ENCODE measurements at regions not wholly inside any gene's neighbourhood (a gene's known extent, or its start where the extent isn't known, plus 50 kb on each side); places are given as distances from the start of the nearest gene placed in this dataset.

- no peak overlapping the region for H3K4me2 ChIP-seq (ENCODE audit: low read depth, low read length)
- in situ Hi-C loops (cut with HindIII; ENCODE audit: extremely low pct_ligation_motif_present, low pct_unique_long_range_greater_than_20kb) (no loop called here), intact Hi-C loops (cut with micrococcal nuclease; ENCODE audit: unreplicated experiment) (no loop called here)
- H4K20me1 ChIP-seq (ENCODE audit: insufficient read depth, low read length) = no peaks in the 10 kb centered on the region
- H3K27me3 ChIP-seq (ENCODE audit: control insufficient read depth in 1 of 2, insufficient read depth in 2 of 2, low read length in 2 of 2) = no peaks in the 10 kb centered on the region
- no peak for FAIRE-seq
- H3K4me3 ChIP-seq (replicated peaks in 1 of 3; ENCODE audit: insufficient read depth in 1 of 3, low read depth in 2 of 3, low read length in 3 of 3) = no peak overlapping the region
- WGBS (ENCODE audit: low lambda C conversion rate) = 95% methylated on average over 5 of the region's 9 CpGs
- CTCF ChIA-PET (ENCODE audit: low intra/inter-chr PET ratio, low total read pairs) = no interaction called here
- H3K79me2 ChIP-seq (ENCODE audit: insufficient read depth, low read length) = no peaks in the 10 kb centered on the region
- DNase-seq (ENCODE audit: low spot score) = no peak
- no peak for TF ChIP-seq ZNF644 (CRISPR knock-in tag; IDR thresholded peaks at IDR 0.05; ENCODE audit: low read depth)
- H3K27ac ChIP-seq (ENCODE audit: extremely low read length, insufficient read depth, low read length) = no peak overlapping the region
- H2AFZ ChIP-seq (ENCODE audit: low read length) = no peak overlapping the region
- ATAC-seq = no peak
- no peak overlapping the region for H3K9ac ChIP-seq (ENCODE audit: insufficient read depth, low read depth, low read length)
- BruUV-seq (replicated peaks) = no TSS peak
- H3K36me3 ChIP-seq (replicated peaks in 1 of 2; ENCODE audit: control insufficient read depth in 1 of 2, insufficient read depth in 2 of 2, low read length in 2 of 2) = no peaks in the 10 kb centered on the region
- H3K4me1 ChIP-seq (ENCODE audit: insufficient read depth, low read length) = peaks cover 38% of the 10 kb centered on the region
- no peaks in the 10 kb centered on the region for H3K9me3 ChIP-seq (ENCODE audit: low read length)
- POLR2A ChIA-PET = interaction anchor here (2.0 kb wide), 1 partner anchor 28 kb away, joined by 12 read pairs; no protein-coding TSS in a partner anchor
Observed at GRCh38 chr5:135235551-135236227, 163.3 kb downstream of the MACROH2A1 start.

- peak overlapping the region; percentile 49 for H3K4me2 ChIP-seq (ENCODE audit: low read depth, low read length)
- H4K20me1 ChIP-seq (ENCODE audit: insufficient read depth, low read length) = no peaks in the 10 kb centered on the region
- peak overlapping the region in 1 of 3 experiments; percentile 15; a peak in 1 of 6 replicates for H3K4me3 ChIP-seq (replicated peaks in 1 of 3; ENCODE audit: insufficient read depth in 1 of 3, low read depth in 2 of 3, low read length in 3 of 3)
- H3K79me2 ChIP-seq (ENCODE audit: insufficient read depth, low read length) = no peaks in the 10 kb centered on the region
- H3K9me3 ChIP-seq (ENCODE audit: low read length) = no peaks in the 10 kb centered on the region
- H3K27ac ChIP-seq (ENCODE audit: extremely low read length, insufficient read depth, low read length) = peak overlapping the region; percentile 39
- FAIRE-seq (no peak), DNase-seq (ENCODE audit: low spot score) (no peak), ATAC-seq (no peak)
- H3K36me3 ChIP-seq (replicated peaks in 1 of 2; ENCODE audit: control insufficient read depth in 1 of 2, insufficient read depth in 2 of 2, low read length in 2 of 2) = no peaks in the 10 kb centered on the region
- no peak overlapping the region for H2AFZ ChIP-seq (ENCODE audit: low read length)
- no TSS peak for BruUV-seq (replicated peaks)
- intact Hi-C loops (cut with micrococcal nuclease; ENCODE audit: unreplicated experiment) = no loop called here
- in situ Hi-C loops (cut with HindIII; ENCODE audit: extremely low pct_ligation_motif_present, low pct_unique_long_range_greater_than_20kb) = no loop called here
- CTCF ChIA-PET (ENCODE audit: low intra/inter-chr PET ratio, low total read pairs) = no interaction called here
- no peak overlapping the region for H3K9ac ChIP-seq (ENCODE audit: insufficient read depth, low read depth, low read length)
- WGBS (ENCODE audit: low lambda C conversion rate) = 90% methylated on average over 9 of the region's 9 CpGs
- H3K4me1 ChIP-seq (ENCODE audit: insufficient read depth, low read length) = peaks cover 47% of the 10 kb centered on the region
- POLR2A ChIA-PET = interaction anchor here (0.6 to 2.0 kb wide), 3 partner anchors 12 to 70 kb away, joined by 3 to 12 read pairs (median 7); no protein-coding TSS in a partner anchor
- H3K27me3 ChIP-seq (ENCODE audit: control insufficient read depth in 1 of 2, insufficient read depth in 2 of 2, low read length in 2 of 2) = no peaks in the 10 kb centered on the region
- TF ChIP-seq MED13 (CRISPR knock-in tag; IDR thresholded peaks at IDR 0.05) = no peak
- no peak for TF ChIP-seq SOX5 (CRISPR knock-in tag; IDR thresholded peaks at IDR 0.05; ENCODE audit: borderline replicate concordance)
- TF ChIP-seq FOXP4 (CRISPR knock-in tag; IDR thresholded peaks at IDR 0.05) = no peak
- TF ChIP-seq ZNF451 (CRISPR knock-in tag; IDR thresholded peaks at IDR 0.05) = no peak
- no peak for TF ChIP-seq ZBTB25 (CRISPR knock-in tag; IDR thresholded peaks at IDR 0.05)
- TF ChIP-seq POGK (CRISPR knock-in tag; conservative IDR thresholded peaks at IDR 0.05) = no peak
Observed at GRCh38 chr5:135234666-135235401, 164.2 kb downstream of the MACROH2A1 start.

Measured in HepG2 (cell line).